ENCODE measurements at regions not wholly inside any gene's neighbourhood (a gene's known extent, or its start where the extent isn't known, plus 50 kb on each side); places are given as distances from the start of the nearest gene placed in this dataset.

GRCh38 chr3:59161048-59161447 lies 111.2 kb upstream of the CFAP20DC start:
- no peak for TF ChIP-seq POLR2A (IDR thresholded peaks at IDR 0.05)
- no peak for TF ChIP-seq CTCF (IDR thresholded peaks at IDR 0.05)

Measured in lower leg skin (tissue), 3 donors.